HG02852 (cell line): ENCODE measurements at regions not wholly inside any gene's neighbourhood (a gene's known extent, or its start where the extent isn't known, plus 50 kb on each side); places are given as distances from the start of the nearest gene placed in this dataset.
"Not testable (repeated sequence)": the region's sequence is repeated elsewhere in the genome, so short reads cannot be mapped to it uniquely, and the experiment has no call there.

ENCODE experiments used
- ATAC-seq: cut with Tn5 transposase; IDR thresholded peaks from one replicate; pipeline ENCODE4 v1.9.1; 2021; ENCODE audit warnings: mild to moderate bottlenecking, moderate library complexity; ENCODE audit not compliant: unreplicated experiment

DNA sequence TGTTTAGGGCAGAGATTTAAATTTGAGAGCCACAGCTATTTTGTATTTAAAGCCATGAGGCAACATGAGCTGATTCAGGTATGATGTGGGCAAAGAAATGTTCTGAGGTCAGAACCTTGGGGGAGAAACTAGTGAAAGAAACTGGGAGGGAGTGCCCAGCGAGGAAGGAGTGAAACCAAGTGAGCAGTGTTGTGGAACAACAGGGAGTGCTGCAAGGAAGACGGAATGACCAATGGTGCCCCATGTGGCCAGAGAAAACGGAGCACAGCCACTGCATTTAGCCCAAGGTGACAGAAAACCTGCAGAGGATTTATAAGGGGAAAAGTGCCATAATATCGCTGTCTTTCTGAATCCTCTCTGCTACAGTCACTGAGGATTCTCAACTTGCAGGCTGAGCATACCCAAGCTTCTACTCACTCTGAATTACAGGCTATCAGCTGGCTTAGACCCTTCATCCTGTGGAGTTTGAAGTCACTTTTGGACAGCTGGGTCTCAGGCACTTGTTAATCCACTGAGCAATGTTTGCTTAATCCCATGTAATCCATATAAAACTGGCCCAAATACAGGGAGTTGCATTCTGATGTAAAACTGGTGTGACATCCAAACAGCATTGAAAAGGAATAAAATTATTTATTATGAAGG lies 777.3 kb downstream of the CCSER2 start:
- no peak for ATAC-seq

DNA sequence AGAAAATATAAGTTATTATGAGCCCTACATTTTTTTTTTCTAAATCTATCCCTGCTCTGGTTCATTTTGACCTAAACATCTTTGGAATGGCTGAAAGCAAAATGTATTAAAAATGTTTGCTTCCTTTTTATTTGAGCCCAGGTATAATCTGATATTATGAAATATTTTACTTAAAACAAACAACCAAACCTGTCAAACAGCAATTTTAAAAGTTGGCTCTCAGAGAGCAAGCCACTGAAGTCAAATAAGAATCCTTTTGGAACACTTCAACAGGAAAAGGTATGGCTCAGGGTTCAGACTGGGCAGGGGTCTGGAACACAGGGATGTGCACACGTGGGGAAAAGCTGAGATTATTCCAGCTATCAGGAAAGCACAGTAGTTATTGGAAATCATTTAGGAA lies 782.9 kb downstream of the CCSER2 start:
- no peak for ATAC-seq

DNA sequence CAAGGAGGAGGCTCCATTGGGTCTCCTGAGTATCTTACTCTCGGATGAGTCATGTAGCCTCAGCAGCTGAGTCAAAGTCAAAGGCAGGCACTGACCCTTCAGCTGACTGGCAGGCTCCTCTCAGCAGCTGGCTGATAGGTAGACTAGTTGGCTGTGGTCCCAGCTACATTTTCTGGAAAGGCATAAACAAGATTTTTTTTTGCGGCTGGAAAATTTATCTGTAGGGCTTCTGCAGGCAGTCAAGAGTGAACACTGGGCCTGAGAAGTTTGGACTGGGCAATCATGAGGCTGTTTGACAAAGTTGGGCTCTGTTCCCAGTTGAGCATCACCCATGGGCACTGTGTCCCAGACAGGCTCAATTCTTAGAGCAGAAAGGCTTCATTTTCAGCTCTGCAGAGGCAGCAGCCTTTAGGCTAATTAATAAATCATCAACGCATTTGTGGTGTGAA lies 796.2 kb downstream of the CCSER2 start:
- no peak for ATAC-seq

DNA sequence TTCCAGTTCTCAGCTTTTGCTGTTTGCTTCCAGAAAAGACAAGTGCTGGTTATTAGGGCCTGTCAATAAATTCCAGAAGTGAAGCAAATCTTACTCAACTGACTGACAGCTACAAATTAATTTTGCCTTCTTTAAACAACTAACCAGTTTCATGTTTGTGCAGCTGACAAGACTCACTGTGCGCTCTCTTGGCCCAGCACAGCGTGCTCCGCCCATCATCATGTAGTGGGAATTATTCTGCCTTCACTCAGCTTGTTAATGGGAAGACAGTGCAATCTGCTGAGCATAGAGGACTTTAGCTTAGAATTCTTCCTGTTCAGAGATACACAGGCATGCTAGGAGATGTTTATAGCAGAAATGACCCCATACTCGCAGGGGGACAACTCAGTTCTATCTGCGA lies 808.9 kb downstream of the CCSER2 start:
- ATAC-seq, result no peak

DNA sequence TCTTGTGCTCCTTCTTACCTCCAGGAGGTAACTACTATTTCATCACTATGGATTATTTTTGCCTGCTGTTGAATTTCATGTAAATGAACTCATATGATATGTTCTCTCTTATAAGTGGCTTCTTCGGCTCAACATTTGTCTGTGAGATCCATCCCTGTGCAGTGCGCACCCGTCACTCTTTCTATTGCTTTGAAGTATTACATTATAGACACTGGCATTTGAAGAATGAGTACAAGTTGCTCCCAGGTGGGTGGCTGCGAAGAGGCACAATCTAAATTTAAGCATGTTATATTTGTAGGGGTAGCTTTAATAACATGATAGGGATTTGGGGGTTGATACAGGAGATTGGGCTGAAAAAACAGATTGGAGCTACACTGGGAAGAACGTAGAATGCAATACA lies 809.7 kb downstream of the CCSER2 start:
- ATAC-seq, result no peak

DNA sequence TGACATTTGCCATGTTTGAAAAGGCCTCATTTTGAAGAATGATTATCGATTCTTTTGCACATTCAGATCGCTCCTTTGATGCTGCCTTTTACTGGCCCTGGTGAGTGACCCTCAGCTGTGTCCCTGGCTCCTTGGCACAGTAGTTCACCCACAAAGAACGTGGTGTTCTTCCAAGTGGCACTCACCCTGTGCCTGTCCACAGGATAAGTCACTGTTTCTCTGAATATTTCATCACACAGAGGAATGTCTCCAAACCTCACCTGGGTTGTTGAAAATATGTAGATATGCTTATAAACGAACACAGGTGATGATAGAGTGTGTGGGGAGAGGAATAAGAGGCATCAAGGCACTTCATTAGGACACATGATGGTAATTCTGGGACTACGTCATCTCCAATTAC lies 810.7 kb downstream of the CCSER2 start:
- no peak for ATAC-seq

DNA sequence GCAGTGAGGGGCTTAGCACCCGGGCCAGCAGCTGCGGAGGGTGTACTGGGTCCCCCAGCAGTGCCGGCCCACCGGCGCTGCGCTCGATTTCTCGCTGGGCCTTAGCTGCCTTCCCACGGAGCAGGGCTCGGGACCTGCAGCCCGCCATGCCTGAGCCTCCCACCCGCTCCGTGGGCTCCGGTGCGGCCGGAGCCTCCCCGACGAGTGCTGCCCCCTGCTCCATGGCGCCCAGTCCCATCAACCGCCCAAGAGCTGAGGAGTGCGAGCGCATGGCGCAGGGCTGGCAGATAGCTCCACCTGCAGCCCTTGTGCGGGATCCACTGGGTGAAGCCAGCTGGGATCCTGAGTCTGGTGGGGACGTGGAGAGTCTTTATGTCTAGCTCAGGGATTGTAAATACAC lies 813.1 kb downstream of the CCSER2 start:
- not testable (repeated sequence) for ATAC-seq

DNA sequence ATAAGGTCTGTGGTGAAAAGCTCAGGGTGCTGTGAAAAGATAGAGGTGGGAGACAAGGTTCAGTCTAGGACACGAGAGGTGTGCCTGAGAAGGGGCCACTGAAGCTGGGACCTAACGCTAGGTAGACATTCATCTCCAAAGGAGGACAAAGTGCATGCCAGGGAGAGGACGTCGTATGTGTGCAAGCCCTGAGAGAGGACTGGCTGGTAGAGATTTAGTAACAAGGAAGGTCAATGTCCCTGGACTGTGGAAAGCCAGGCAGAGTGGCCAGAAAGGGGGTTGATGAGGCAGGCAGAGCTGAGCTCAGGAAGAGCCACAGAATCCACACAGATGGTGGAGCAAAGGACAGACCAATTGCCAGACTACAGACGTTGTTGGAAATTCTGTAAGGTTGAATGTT lies 817.6 kb downstream of the CCSER2 start:
- ATAC-seq, result no peak

DNA sequence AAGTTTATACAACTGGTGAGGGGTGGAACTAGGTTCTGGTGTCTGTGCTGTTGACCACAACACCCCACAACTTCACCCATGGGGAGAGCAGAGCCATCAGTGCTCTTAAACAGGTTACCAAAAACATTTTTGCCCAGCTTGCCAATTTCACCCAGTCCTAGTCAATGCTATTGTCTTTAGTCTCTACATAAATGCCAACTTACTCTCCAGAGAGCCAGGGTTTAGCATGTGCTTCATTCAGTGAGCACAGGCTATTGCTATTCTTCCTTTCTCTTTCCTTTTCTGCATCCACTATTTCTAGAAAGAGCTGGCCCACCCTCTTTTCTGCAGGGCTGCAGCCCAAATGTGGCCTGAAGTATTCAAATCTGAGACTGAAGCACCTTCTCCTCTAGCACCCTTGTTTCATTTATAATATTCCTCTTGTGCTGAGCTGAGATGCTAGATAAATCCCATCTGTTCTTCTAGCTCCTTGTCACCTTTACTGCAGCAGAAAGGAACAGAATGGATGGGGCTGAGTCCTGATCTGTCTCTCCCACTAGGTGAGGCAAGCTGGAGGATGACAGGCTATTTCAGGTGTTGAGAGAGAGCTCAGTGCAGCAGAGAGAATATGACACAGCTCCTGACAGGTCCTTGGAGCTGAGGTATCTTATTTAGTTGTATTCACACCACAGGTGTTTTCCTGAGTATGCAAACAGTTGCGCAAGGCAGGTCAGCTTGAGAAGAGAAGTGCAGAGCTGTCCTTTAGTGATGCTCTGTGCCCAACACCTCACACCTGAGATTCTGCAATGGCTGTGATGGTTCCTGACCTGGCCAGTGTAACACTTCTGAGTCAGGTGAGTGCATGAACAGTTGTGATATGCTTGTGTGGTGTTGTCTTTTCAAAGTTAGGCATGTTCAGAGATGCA lies 819.2 kb downstream of the CCSER2 start:
- no peak for ATAC-seq

DNA sequence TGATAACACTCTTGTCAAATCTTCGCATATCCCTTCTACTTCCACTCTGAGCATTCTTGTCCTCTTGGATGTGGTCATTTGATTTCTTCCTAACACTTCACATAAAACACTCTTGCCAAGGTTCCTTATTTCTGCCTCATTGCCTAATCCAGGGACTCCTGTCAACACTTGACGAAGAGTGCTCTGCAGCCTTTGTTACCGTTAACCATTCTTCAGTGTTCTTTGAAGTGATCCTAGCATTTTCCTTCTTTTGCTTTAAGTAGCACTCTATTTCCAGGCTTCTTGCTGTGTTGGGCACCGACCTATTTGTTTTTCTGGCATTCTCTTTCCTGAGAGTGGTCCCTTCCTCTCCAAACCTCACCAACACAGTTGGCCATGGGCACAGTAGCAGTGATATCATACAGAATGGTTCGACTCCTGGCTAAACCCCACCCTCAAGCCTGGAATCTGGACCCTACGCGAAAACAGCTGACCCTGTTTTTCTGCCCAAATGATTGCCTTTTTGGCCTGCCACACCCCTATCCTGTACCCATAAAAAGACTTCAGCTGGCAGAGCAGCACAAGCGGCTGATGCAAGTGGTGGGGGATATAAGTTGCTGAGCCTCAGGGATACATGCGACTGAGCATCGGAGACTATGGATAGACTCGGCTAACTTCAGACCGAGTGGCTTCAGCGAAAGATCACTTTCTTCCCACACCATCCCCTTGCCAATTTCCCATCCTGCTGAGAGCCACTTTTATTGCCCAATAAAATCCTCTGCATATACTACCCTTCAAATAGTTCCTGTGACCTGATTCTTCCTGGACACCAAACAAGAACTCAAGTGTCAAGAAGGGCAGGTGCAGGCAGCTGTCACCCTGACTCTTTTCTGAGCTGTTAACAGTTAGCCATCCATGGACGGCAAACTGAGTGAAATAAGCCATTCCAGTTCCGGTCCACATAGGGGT lies 820.6 kb downstream of the CCSER2 start:
- ATAC-seq, result no peak

DNA sequence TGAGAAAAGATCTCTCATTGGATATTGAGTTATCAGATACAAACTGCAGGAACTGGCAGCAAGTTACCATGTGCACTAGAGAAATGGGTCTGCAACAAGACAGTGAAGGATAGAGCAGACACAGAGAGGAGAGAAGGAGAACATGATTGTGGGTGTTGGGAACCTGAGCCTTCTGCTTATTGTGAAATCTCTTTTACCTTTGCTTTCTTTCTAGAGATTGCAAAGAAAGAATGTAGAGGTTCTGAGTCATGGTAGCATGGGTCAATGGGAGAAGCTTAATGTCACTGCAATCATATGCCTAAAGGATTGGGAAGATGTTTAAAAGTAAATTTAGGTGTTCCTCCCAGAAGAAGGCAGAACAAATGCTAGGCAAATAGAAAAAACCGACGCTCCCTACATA lies 821.4 kb downstream of the CCSER2 start:
- no peak for ATAC-seq

DNA sequence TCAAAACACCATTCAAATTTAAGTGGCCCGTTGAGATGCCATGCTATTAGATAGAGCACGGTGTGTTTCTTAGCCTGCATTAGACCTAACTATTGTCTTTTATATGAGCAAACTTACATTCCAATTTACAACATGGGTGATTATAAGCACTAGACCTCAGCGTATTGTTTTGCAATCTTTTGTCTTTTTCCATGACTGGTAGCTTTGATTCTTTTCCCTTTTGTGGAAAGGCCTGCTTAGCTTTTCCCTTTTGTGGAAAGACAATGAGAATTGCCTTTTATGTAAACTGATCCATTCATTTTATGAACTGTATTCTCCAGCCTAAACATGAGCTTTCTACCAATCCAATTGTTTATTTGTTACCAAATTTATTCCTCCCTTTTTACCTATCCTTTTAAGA lies 823.1 kb downstream of the CCSER2 start:
- ATAC-seq, result no peak

DNA sequence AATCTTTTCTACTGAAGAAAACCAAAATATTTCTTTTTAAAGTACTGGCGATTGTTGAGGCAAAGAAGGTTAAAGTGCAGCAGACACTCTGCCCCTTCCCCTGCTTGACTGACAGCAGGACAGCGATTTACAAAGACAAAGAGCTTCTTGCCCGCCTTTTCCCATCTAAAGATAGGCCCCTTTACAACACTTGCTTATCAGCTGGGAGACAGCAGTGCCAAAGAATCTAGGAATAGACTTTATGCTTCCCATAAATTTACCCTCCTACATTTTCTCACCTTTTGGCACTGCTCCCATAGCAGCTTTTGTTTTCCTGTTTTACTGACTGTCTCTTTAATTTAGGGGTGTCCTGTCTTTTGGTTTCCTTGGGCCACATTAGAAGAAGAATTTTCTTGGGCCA lies 824.1 kb downstream of the CCSER2 start:
- no peak for ATAC-seq

DNA sequence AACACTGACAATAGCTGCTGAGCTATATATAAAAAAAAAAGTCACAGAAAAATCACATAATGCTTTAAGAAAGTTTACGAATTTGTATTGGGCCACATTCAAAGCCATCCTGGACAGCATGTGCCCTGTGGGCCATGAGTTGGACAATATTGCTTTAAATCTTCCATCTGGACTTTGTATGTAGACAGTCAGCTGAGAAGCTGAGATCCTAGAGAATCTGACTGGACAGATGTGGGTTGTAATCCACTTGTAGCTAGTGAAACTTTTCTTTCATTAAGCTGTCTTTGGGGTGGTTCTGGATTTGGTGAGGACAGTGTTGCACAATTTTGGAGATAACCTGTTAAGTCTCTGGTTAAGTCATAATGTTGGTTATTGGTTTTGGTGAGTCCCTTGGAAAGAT lies 824.5 kb downstream of the CCSER2 start:
- ATAC-seq, result no peak

DNA sequence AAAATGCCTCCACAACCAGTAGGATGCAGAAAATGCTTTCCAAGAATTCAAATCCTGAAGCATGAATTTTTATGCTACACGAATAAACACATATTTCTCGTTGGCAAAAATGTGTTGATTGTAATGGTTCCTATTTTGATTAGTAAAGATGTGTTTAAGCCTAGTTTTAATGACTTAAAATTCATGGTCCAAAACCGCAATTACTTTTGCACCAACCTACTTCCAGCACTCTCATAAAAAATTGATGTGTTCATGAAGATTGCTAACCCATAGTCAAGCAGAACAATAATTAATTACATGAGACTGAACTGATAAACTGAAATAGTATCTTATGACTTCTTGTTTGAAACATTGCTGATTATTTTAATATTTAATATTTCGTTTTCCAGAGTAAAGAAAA lies 828.8 kb downstream of the CCSER2 start:
- ATAC-seq, result no peak

DNA sequence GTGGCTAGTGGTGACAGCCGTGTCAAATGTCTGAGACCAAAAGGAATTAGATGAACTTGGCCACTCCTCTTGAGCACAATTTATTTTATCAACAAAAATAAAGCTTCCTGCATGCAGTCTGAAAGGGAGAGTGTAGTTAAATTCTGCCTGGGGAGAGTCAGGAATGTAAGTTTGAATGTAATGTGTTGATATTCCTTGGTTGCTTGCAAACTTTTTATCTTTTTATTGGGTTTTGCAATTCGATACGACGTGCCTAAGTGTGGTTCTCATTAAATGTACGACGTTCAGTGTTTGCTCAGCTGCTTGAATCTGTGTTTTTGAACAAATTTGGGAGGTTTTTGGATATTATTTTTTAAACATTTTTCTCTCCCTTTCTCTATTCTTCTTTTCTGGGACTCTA lies 839.9 kb downstream of the CCSER2 start:
- ATAC-seq, result no peak

DNA sequence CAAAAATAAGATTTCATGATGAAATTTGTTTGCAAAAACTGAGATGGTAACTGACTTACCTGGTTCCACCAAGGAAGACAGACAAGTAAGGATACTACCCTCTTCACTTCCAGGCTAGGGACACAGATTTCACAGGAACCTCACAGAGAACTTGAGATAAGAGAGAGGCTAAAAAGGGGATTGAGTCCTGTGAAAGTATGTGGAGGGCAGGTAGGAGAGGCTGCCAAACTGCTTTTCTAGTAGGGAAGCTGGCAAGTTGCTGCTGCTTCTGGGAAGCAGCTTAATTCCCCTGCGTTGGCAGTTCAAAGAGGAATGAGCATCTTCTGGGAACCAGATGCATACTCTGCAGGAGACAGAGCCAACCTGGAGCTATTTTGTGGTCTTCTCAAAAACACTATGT lies 841.6 kb downstream of the CCSER2 start:
- no peak for ATAC-seq

DNA sequence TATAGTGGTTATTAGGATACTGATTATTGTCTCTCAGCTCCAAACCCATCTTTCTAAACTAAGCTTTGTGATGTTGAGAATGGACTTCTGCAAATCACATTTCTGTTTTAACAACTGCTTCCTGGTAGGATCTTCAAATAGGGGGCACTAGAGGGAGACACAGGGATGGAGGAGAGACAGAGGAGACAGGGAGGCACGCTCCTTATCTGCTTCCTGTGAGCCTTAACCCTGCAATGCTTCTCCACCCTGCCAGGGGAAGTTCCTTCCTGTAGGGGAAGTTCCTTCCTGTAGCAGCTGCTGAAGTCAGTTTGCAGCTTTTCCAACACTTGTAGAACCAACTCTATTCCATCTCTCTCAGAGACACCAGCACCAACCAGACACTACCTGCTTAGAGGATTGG lies 847.2 kb downstream of the CCSER2 start:
- no peak for ATAC-seq

DNA sequence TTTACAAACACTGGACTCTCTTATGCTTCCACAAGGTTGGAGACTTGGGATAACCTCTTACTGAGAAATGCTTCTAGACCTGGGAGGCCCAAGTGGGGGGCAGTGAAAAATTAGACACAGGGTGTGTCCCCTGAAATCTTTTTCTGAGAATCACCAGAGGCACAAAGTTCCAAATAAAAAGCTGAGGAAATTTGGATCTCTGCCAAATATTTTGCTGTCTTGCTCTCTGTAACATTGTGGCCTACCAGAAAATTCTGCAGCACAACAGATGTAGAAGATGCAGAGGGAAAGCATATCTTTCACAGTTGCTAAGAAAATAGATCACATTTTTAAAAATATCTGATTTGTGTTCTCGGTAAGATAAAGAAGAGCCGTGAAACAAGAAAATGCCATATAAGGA lies 849.4 kb downstream of the CCSER2 start:
- ATAC-seq, result no peak

DNA sequence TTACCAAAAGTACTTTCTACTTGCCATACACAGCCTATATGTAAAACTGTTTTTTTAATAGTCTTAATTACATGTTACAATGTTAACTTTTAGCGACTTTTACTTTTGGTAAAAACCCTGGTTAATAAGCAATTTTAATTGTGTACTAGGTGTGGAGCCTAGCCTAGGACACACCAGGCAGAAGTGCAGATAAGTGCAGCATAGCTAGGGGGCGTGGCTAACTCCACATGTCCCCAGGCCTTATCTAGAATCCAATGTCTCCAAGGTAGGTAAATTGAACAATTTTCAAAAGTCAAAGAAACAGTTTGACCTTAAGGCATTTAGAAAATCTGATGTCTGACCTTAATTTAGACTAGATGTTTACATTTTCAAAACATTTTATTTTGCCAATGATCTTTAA lies 858.7 kb downstream of the CCSER2 start:
- no peak for ATAC-seq

DNA sequence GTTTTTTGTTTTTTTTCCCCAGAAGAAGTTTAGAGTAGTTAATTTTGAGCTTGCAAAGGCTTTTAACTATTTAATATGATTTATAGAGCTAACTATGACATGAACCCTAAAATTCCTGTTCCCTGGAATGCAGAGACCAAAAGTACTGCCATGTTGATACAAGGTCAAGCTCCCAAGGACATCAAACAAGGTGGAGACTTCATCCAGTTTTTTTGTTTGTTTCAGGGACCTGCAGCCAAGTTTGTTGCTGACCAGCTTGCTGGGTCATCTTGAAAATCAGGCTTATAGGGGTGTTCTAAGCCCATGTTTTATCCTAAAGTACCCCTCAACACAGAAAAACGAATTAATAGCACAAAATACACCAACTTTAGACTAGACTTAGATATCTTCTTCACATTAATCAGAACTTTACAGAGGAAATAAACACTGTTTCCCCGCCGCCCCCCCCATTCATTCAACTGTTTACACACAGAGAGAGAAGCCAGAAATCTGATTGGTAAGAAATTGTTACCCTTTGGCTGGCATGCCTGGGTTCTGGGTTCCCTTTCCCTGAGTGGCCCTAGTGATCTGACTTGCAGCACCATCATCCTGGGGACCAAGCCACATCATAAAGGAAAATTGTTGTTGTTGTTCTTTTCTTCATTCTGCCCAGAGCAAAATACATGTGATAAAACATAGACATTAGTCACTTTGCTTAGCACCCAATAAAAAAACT lies 860.5 kb downstream of the CCSER2 start:
- ATAC-seq, result no peak
